GM12892 (cell line): ENCODE measurements at regions not wholly inside any gene's neighbourhood (a gene's known extent, or its start where the extent isn't known, plus 50 kb on each side); places are given as distances from the start of the nearest gene placed in this dataset.
"Not testable (repeated sequence)": the region's sequence is repeated elsewhere in the genome, so short reads cannot be mapped to it uniquely, and the experiment has no call there.

Source experiments
- DNase-seq: peaks from one replicate; pipeline ENCODE4 v3.0.0; 2011; ENCODE audit not compliant: insufficient read length
- FAIRE-seq: peaks from 2 replicates; lab custom pipeline; 2011; peaks lifted over from hg19 to GRCh38; lab: Jason Lieb, UNC
- POLR2A ChIP-seq: IDR thresholded peaks from 2 replicates; pipeline ENCODE4 v1.6.1; 2011; ENCODE audit warnings: low read depth, low read length, control low read depth
- POLR2AphosphoS5 ChIP-seq: IDR thresholded peaks from 2 replicates; pipeline ENCODE4 v1.6.1; 2011; ENCODE audit warnings: low read depth, low read length, control low read depth
- TAF1 ChIP-seq: IDR thresholded peaks from 2 replicates; pipeline ENCODE4 v1.6.1; 2011; ENCODE audit warnings: low read depth, mild to moderate bottlenecking, control low read depth, low read length, borderline replicate concordance

DNA sequence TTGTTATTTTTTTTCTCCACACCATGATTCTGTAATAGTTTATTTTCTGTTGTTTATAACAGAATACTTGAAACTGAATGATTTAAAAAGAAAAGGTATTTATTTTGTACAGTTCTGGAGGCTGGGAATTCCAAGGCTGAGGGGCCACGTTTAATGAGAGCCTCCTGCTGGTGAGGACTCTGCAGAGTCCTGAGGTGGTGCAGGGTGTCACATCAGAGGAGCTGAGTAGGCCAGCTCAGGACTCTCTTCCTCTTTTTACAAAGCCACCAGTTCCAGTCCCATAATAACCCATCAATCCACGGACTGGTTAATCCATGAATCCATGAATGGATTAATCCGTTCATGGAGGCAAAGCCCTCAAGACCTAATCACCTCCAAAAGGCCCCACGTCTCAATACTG is 71.6 kb downstream of the TFAP2A start:
- TF ChIP-seq POLR2A = no peak
- TF ChIP-seq POLR2AphosphoS5 = no peak
- TF ChIP-seq TAF1 = no peak
- no peak for FAIRE-seq
- DNase-seq = no peak

DNA sequence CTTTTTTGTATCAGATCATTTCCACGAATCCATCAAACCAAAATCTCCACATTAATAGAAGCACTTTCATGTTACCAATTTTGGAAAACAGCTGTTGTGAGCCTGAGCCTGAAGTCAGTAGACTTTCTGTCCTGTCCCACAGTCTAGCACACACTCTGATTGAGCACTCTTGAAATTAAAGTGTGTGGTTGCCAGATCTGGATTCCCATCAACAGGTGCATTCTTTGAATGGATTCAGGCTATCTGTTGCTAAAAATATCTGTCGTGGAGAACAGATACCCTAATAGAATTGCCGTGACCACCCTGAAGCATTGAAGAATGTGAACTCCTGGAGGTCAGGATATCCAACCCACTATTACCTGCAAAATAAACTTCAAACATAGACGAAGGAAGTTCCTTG is 73.3 kb downstream of the TFAP2A start:
- no peak for DNase-seq
- no peak for TF ChIP-seq POLR2AphosphoS5
- FAIRE-seq = no peak

DNA sequence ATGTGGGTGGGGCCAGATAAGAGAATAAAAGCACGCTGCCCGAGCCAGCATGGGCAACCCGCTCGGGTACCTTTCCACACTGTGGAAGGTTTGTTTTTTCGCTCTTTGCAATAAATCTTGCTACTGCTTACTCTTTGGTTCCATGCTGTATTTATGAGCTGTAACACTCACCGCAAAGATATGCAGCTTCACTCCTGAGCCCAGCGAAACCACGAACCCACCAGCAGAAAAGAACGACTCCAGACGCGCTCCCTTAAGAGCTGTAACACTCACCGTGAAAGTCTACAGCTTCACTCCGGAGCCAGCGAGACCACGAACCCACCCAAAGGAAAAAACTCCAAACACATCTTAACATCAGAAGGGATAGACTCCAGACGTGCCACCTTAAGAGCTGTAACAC is 76.7 kb downstream of the TFAP2A start:
- DNase-seq (no peak), FAIRE-seq (no peak)
- TF ChIP-seq POLR2A (no peak), POLR2AphosphoS5 (no peak), TAF1 (no peak)

DNA sequence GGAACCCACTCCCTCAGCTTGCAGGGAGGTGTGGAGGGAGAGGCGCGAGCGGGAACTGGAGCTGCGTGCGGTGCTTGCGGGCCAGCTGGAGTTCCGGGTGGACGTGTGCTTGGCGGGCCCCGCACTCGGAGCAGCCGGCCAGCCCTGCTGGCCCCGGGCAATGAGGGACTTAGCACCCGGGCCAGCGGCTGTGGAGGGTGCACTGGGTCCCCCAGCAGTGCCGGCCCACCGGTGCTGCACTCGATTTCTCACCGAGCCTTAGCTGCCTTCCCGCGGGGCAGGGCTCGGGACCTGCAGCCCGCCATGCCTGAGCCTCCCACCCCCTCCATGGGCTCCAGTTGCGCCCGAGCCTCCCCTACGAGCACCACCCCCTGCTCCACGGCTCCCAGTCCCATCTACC is 77.5 kb downstream of the TFAP2A start:
- not testable (repeated sequence) for FAIRE-seq, DNase-seq

DNA sequence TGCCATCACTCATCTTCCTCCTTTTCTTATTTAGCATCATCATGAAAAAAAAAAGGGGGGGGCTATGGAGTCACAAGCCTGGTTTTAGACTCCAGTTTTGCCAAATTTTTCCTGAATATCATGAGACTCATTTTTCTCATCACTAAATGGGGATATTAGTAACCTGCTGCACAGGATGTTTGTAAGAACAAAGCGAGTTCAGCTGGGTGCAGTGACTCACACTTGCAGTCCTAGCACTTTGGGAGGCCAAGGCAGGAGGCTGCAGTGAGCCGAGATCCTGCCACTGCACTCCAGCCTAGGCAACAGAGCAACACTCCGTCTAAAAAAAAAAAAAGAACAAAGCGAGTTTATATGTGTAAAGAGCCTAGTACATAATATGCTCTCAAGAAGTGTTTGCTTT is 82.8 kb downstream of the TFAP2A start:
- no peak for DNase-seq
- FAIRE-seq = no peak
- TF ChIP-seq TAF1 (no peak), POLR2A (no peak), POLR2AphosphoS5 (no peak)

DNA sequence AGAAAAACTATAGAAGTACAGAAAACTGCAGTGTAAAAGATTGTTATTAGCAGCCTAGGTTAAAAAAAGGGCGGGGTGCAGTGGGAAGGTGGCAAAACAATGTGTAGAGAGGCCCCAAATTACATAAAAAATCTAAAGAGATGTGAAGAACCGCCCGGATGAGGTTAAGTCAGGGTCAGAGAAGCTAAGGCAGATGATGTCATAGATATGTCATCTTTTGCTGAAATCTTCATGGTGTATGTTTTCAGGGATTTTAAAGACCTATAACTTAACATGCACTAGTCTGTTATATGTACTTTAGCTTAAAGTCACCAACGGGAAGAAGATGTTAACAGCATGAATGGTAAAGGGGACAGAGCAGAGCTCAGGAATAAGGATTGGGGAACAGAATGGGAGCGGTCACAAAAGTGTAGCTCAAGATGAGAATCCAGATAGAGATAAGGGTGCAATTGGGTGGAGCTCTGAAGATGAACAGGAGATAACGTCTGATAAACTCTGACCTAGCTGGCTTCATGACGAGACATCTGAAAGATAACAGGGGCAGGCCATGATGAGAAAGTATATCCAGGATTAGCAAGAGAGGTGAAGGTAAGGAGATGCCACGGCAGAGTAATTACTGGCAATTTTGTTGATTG is 83.4 kb downstream of the TFAP2A start:
- no peak for TF ChIP-seq TAF1
- TF ChIP-seq POLR2A = no peak
- no peak for TF ChIP-seq POLR2AphosphoS5
- DNase-seq = no peak
- FAIRE-seq = no peak

DNA sequence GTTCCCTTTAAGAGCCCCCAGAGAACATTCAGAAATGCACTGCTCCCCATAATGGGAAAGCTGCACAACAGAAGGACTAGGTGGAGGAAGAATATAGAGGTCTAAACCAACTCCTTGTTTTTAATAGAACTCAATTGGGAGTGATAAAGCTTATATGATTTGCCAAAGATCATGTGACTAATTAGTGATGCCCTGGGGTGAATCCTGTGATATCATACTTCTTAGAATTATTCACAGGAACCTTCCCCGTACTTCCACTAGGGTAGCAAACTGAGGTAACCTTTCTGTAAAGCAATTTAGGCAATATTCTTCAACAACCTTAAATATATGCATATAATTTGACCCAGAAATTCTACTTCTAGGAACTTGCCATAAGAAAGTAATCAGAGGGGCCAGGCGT is 84.4 kb downstream of the TFAP2A start:
- FAIRE-seq = no peak
- TF ChIP-seq TAF1 (no peak), POLR2AphosphoS5 (no peak), POLR2A (no peak)
- no peak for DNase-seq

GRCh38 chr6:10323018-10323417 is 91.9 kb downstream of the TFAP2A start:
- no peak for FAIRE-seq
- TF ChIP-seq TAF1 (no peak), POLR2AphosphoS5 (no peak), POLR2A (no peak)
- no peak for DNase-seq

DNA sequence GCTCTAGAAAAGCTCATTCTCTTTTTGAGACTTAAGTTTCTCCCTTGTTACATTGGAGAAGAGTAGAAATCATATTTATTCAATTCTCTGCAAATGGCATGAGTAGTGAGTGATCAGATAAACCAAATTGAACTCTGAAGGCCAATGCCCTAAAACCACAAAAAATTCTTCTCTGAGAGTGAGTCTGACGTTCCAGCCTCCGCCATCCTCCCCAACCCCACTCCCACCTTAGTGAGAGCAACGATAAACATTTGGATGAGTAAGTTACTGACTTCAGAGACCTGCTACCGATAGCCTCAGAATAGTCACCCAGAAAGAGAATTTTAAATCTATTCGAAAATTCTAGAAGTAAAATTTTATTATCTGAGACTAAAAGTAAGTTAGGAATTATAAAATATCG is 94.6 kb downstream of the TFAP2A start:
- no peak for DNase-seq
- TF ChIP-seq POLR2A (no peak), TAF1 (no peak), POLR2AphosphoS5 (no peak)
- no peak for FAIRE-seq

DNA sequence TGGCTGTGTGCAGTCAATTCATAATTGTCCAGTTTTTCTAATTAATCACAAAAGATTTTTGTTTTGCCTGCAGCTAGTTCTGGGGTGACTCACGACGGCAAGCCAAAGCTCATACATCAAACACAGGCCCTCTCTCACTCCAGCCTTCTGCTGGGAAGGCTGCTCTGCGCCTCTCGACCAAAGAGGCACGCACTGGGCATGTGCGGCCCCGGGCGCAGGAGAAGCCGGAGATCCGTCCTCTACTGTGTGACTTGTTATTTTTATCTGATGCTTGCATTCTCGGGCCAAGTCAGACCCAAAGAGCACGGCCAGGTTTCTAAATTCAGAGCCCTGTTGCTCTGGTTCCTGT is 98.5 kb downstream of the TFAP2A start:
- FAIRE-seq = no peak
- TF ChIP-seq TAF1 = no peak
- TF ChIP-seq POLR2AphosphoS5 = no peak
- no peak for TF ChIP-seq POLR2A
- no peak for DNase-seq

GRCh38 chr6:10315658-10316372 is 99.1 kb downstream of the TFAP2A start:
- no peak for FAIRE-seq
- DNase-seq = no peak
- TF ChIP-seq POLR2AphosphoS5 (no peak), POLR2A (no peak), TAF1 (no peak)

DNA sequence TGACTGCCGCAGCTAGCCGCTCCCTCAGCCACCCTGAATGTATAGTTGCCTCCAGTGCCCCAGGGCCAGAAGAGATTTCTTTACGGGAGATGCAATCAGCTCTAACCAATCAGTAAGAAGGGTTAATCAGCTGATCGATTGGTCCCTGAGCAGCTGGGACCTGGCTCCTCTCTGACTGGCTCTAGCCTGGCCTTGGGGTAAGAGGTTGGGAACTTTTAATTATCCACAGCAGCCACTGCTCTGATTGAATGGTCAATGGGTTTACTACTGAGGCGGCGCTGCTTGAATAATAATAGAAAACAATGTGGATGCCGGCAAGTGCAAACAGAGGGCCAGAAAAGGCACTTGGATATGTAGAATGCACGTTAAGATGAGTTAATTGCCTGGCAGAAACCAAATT is 99.8 kb downstream of the TFAP2A start:
- FAIRE-seq = no peak

More for the DNA sequence above, 99.8 kb downstream of the TFAP2A start:
- TF ChIP-seq POLR2A (no peak), POLR2AphosphoS5 (no peak), TAF1 (no peak)
- DNase-seq = no peak
